HG02678 (cell line): ENCODE measurements at regions not wholly inside any gene's neighbourhood (a gene's known extent, or its start where the extent isn't known, plus 50 kb on each side); places are given as distances from the start of the nearest gene placed in this dataset.
A peak's percentile ranks its signal among the peaks of the same experiment; 100 is the strongest.
"Not testable (repeated sequence)": the region's sequence is repeated elsewhere in the genome, so short reads cannot be mapped to it uniquely, and the experiment has no call there.

Experiments used
- ATAC-seq: cut with Tn5 transposase; IDR thresholded peaks from one replicate; pipeline ENCODE4 v1.9.1; 2021; ENCODE audit warnings: mild to moderate bottlenecking, moderate library complexity; ENCODE audit not compliant: unreplicated experiment

DNA sequence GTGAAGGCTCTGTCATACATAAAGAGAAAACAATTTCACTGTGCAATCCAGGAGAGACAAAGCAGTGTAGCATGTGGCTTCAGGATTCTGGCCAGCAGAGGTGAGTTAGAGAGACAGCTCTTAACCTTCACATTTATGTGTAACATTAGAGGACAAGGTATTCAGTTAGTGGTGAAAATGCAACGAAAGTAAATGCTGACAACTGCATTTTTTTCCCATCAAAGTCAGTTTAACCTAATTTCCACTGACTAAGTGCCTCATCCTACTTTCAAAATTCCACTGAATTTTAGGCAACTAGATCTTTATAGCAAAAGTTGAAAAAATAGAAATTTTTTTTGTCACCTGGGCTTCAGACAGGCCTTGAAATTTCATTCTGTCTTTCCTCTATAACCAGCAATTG, 130.8 kb upstream of the LNX1 start:
- ATAC-seq: no peak

DNA sequence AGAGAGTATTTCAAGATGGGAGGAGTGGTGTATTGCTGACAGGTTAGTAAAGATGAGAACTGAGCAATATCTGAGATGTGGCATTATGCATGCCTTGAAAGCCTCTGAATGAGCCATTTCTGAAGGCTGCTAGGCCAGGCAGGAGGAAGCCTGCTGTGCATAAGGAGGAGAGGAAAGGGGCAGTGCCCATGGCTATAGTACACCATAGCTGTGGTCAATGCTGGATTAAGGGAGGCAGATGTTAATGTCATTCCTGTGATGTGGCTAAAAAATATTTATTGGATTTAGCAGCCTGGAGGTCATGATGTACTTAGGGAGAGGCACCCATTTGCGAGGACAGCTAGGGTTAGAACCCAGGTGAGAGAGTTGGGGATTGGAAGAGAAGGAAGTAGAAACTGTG, 130.0 kb upstream of the LNX1 start:
- no peak for ATAC-seq

DNA sequence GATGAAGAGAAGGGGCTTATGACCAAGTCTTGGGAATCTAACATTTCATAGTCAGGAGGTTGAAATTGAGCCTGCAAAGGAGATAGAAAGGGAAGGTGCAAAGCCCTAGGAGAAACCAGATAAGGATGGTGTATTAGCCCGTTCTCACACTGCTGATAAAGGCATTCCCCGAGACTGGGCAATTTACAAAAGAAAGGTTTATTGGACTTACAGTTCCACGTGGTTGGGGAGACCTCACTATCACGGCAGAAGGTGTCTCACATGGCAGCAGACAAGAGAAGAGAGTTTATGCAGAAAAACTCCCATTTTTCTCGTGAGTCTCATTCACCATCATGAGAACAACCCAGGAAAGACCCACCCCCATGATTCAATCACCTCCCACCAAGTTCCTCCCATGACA, 129.5 kb upstream of the LNX1 start:
- ATAC-seq: no peak

DNA sequence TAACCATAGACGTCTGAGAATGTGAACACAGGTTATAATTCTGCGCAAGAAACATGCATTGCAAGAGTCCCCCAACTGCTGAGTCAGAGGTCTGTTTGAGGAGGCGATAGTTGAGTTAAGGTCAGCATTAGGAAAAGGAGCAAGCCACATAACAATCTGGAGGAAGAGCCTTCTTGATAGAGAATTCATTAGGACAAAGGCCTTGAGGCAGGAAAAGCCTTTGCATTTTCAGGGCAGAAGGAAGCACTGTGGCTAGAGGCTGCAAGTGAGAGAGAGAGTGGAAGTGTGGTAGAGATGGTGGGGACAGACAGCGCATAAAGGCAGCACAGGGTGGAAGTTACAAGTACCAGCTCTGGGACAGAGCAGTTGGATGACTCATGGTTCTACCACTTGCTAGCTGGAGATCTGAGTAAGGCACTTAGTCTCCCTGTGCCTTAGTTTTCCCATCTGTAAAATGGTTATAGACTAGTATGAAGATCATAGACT, 125.8 kb upstream of the LNX1 start:
- ATAC-seq: no peak

DNA sequence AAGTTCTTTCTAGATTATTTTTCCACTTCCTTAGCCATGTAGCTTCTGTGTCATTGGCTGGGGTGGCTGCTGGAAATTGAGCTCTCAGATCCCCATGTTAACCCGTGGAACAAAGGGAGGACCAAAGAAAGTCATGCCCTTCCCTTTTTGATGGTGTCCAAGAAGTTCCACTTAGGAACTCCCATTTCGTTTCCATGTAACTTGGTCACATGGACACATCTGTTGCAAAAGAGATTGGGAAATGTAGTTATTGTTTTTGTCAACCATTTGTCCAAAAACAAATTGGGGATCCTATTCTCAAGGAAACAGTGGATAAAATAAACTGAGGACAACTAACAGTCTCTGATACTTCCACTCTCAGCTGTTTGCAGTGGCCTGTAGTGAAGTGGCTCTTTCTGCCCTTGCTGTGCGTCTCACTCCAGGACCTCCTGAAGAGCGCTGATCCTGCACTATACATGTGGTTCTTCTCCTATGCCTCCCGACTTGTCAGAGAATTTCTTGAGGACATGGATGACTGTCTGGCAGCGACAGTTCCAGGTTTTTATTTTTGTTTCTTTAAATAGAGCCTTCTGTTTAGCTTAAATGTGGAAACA, 125.3 kb upstream of the LNX1 start:
- ATAC-seq: no peak

DNA sequence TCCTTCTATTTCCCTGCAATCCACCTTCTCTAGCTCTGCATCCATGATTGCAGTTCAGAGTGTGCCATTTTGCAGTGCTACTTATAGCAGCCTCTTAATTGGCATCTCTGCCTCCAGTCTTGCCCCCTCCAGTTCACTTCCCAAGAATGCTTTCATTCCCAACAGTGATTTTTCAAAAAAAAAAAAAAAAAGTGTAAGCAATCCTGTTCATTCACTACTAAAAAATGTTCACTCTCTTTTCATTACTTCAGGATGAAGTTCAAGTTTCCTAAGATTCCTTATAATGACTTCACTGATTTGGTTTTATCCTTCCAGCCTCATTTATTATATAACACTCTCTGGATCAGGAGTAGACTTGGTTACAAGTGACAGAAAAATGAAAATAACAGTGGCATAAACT, 124.7 kb upstream of the LNX1 start:
- ATAC-seq: no peak

DNA sequence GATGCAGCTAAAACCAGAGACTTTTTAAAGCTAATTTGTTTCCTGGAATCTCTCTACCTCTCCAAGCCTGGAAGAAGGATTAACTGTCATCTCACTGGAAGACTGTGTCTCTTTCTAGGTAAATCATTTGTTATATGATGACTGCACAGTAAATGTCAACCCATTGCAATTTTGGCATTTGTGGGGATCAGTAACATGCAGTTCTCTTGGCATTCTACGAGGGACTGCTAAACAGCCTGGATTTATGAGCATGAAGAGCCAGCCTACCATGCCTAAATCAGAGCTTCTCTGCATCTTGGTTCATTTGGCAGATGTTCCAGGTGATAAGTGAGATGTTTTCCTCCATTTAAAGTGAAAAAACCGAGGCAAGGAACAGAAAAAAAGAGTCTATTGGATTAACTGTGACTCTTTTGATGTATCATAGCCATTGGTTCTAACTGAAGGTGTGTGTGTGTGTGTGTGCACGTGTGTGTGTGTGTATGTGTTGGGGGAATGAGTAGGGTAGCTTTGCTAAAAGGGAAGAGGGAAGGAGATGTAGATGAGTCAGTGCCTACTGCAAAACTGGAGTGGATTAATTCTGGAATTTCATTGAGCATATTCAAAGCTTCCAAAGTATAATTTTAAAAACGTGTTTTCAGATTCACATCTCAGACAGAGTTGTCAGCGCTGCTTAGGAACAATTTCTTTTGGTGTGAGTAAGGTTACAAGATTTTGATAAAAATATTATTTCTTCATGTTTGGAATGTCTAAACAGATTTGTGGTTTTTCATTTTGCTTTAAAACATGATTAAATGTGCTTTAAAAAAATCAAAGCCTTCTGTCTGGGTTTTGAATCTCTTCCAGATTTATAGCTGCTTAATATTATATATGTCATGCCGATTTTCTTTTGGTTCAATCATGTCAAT, 123.2 kb upstream of the LNX1 start:
- no peak for ATAC-seq

DNA sequence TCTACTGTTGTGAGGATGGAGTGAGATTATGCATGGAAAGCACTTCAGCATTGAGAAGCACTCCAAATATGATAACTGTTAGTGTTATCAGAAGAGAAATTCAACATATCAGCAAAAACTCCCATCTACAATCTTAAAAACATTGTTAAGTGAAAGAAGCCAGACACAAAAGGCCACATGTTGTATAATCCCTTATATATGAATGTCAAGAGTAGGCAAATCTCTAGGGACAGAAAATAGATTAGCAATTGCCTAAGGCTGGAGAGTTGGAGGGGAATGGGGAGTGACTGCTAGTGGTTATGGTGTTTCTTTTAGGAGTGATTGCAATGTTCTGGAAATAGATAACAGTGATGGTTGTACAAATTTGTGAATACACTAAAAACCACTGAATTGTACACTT, 122.5 kb upstream of the LNX1 start:
- ATAC-seq: no peak

DNA sequence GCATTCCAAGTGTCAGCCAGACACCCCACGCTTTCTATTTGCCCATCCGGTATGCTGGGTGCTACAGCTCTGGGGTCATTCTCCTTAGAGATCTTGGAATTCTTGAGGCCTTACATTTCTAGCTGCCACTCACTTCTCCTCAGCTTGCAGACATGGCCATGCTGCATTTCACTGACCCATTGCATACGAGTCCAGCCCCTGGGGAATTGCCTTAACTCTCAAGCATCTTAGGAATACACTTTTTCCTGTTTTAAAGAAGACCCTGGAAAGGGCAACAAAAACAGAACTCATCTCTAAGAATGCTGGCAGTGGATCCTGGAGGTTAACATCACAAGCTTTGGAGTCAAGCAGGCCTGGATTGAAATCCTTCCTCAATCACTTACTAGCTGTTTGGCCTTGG, 122.0 kb upstream of the LNX1 start:
- ATAC-seq: no peak

DNA sequence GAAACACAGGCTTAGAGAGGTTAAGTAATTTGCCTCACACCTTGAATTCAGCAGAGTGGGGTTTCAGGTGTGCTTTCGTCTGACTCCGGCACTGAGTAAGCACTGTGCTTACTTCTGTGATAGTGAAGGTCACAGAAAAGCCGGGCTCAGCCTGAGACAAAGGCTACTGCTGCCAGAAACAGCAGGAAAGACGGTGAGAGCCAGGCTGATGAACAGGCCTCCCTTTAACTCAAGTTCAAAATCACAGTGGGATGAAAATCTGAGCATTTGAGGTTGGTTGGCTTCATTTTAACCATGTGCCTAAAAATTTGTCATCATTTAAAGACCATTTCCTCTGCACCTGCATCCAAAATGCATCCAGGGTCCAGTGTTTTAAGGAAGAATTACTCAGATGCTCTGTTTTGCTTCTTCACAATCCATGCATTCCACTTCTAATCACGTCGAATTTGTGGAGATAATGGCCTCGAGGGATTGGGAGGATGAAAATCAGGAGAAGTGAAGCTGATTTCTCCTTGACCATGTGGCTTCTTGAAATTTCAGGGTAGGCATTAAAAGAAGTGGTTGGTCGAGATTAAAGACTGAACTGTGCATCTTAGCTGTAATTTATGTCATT, 121.2 kb upstream of the LNX1 start:
- no peak for ATAC-seq

DNA sequence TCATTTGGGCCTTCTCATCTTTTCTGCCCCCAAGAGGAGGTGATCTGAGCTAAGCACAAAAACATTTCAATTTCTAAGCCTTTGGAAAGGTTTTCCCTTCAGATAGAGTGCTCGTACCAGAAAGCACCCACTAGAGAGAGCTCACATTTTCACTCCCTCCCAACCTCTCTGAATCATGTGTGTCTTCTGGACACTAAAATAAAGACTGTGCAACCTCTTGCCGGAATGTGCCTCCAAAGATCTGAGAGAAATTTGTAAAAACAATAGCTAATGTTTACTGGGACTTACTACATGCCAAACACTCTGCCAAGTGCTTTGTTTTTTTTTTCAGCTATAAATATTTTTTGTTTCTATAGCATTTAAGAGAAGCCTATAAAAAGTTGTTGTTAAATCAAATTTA, 120.6 kb upstream of the LNX1 start:
- ATAC-seq: no peak

DNA sequence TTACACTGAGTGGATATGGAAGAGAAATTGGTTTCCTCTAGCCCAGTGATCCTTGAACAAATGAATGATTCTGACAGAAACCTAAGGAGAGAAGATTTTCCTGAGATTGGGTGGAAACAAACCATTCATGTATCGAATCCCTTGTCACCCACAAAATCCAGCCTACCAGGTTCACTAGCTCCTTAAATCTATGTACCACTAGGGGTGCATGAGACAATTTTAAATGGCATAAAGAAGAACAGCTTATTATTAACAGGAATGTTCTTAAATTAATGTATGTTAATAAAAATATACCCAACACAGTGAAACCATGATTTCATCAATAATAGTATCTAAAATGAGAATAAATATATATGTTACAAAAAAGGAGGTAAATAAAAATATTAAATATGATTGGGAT, 118.4 kb upstream of the LNX1 start:
- ATAC-seq: no peak

DNA sequence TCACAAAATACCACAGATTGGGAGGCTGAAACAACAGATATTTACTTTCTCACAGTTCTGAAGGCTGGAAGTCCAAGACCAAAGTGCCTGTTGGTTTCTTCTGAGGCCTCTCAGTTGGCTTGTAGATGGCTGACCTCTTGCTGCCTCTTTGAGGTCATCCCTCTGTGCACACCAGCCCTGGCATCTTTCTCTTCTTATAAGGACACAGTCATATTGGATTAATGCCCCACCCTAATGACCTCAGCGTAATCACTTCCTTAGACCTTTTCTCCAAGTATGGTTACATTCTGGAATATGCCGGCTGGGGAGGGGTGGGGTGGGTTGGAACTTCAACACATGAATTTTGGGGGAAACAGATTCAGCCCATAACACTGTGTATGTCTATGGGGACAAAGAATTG, 116.2 kb upstream of the LNX1 start:
- no peak for ATAC-seq

DNA sequence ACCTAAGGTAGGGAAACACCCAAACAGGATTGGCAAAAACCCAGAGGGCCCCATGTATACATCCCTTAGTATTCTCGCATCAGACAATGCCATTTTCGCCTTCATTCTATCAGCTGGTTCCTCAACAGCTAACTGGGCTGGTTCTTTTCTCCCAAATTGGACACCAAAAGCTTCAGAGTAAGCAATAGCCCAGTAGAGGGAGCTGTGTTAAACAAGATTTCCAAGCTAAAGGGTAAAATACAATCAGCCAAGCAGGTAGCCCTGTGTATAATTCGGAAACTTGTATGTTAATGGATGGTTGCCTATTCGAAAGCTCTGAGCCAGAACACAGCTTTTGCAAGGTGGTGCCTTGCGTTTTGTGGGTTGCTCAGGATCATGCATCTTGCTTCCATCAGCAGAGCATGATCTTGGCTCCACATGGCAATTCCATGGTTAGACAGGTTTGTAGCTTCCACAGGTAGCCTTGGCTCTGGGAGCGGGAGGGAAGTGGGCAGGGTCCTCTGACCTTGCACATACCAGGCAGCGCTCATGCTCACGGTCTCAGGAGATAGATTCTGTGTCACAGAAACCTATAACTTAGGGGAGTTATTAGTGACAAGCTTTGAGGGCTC, 115.2 kb upstream of the LNX1 start:
- ATAC-seq: peak; percentile 21

DNA sequence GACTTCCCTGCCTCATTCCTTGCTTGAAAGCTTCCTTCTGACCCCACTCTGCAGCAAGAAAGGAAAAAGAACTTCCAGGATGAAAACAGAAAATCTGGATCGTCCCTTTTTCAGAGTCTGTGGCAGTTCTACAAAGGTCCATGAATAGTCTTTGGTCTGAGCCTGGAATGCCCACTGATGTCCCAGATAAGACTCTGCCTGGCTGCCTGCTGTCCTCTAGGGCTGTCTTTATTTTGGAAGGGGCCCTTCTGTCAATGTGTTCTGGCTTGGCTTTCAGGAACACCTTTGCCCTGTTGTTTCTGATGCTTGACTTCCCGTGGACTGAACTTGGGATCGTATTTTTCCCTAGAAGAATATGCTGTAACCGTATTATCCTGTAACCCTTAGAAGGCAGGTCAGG, 114.7 kb upstream of the LNX1 start:
- no peak for ATAC-seq

DNA sequence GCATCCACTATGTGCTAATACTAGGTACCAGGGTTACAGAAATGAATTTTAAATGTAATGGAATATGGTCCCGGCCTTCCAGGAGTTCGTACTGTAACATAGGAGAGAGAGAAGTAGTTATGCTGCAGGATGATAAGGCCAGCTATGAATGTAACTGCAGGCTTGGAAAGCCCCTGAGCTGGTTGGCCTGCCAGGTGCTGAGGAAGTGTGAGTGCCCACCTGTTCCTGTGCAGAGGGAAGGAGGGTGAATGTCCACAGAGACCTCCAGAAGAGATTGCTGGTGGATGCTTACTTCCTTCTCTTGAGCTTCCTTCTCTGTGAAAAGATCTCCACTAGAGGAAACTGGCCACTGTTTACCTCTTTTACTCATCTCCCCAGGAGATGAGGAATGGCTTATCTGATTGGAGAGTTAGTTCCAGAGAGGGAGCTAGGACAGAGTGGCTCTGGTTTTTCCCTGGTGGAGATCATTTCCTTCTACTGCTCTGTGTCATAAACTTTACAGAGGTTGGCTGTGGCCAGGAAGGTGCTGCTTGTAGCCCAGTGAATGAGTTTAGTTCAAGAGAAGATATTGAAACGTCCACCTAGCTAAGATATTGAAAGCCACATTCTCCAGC, 114.0 kb upstream of the LNX1 start:
- peak; percentile 33 for ATAC-seq

DNA sequence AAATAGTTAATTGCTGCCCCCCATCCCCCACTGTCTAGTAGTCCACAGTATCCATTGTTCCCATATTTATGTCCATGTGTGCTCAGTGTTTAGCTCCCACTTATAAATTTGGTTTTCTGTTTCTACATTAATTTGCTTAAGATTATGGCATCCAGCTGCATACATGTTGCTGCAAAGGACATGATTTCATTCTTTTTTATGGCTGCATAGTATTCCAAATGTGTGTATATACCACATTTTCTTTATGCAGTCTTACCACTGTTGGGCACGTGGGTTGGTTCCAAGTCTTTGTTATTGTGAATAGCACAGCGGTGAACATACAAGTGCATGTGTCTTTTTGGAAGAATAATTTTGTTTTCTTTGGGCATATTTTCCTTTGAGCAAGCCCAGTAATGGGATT, 113.0 kb upstream of the LNX1 start:
- no peak for ATAC-seq

DNA sequence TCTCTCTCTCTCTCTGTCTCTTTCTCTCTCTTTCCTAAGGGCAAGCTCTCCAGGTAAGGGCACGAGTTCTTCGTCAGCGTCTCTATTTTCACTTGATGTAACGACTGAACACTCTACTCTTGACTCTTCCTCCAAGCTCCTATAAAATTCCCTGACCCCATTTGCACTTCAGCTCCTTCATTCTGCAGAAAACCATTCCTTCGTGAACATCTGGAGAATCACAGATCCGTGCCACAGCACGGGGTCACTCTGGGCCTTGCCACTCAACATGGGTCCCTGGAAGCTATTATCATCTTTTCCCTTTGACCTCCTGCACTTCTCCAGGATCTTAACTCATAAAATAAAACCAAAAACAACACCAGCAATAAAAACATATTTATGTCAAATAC, 112.0 kb upstream of the LNX1 start:
- ATAC-seq: no peak

DNA sequence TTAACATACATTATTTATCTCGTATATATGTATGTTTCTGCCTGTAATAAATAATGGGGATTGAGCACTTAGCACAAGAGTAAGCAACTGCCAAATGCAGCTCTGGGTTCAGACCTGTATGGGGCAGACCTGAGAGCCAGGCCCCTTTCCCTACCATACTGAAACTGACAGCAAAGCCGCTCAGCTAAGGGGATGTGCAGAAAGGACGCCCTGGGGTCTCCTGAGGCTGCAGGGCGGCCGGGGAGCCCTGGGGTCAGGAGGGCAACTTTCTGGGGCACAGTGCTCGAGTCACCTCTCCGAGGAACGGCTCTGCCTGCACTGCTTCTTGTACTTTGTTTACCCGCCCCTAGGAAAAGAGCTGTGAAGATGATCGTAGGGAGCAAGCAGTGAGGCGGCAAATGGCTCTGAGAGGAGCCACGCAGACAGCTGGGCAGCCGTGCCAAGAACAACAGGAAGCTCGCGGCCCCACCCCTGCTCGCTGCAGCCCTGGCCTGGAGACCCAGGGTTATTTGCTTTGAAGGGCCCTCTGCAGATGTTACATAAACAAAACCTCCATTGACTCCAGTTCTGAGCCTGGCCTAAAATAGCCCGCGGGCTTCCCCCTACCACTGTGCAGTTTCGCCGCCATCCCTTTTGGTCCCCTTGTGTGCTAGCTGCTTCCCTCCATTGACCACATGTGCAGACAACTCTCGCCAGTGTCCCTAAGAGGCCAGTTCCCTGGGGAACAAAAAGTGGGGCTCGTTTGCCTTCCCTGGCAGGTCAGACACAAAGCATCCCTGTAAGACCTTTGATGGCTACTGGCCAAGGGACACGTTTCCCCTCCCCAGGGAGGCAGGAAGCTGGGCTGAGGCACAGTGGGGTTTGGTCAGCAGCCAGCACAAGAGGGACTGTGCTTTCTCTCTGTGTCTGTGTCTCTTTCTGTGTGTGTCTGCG, 111.3 kb upstream of the LNX1 start:
- ATAC-seq: peak; percentile 77

DNA sequence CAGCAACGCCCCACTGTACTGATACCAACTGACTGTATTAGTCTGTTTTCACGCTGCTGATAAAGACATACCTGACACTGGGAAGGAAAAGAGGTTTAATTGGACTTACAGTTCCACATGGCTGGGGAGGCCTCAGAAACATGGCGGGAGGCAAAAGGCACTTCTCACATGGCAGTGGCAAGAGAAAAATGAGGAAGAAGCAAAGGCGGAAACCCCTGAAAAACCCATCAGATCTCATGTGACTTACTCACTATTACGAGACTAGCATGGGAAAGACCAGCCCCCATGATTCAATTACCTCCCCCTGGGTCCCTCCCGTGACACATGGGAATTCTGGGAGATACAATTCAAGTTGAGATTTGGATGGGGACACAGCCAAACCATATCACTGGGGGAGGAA, 110.0 kb upstream of the LNX1 start:
- not testable (repeated sequence) for ATAC-seq
